ENCODE measurements at regions not wholly inside any gene's neighbourhood (a gene's known extent, or its start where the extent isn't known, plus 50 kb on each side); places are given as distances from the start of the nearest gene placed in this dataset.

GRCh38 chr2:8065191-8065590 is 616.7 kb upstream of the ID2 start:
- no peak overlapping the region for H3K4me2 ChIP-seq

GRCh38 chr2:8067784-8068336 is 614.0 kb upstream of the ID2 start:
- no peaks in the 10 kb centered on the region for H3K36me3 ChIP-seq (ENCODE audit: insufficient read depth)
- no peaks in the 10 kb centered on the region for H3K4me1 ChIP-seq (ENCODE audit: low read depth, poor library complexity, severe bottlenecking)
- no peak overlapping the region for H3K27ac ChIP-seq
- H3K79me2 ChIP-seq (ENCODE audit: insufficient read depth, low read depth), result no peaks in the 10 kb centered on the region
- no peak overlapping the region for H3K4me3 ChIP-seq (IDR thresholded peaks at IDR 0.05; ENCODE audit: insufficient read depth, low read depth, low read length)
- H2AFZ ChIP-seq (ENCODE audit: low read depth), result no peak overlapping the region
- no peak overlapping the region for H3K4me2 ChIP-seq
- no peak for TF ChIP-seq CTCF (conservative IDR thresholded peaks at IDR 0.05; ENCODE audit: low read depth, low read length)
- no peak overlapping the region for H3K9ac ChIP-seq
- H3K27me3 ChIP-seq (ENCODE audit: insufficient read depth, low read depth), result no peaks in the 10 kb centered on the region
- H4K20me1 ChIP-seq (ENCODE audit: insufficient read depth), result no peaks in the 10 kb centered on the region

More at GRCh38 chr2:8065191-8065590, 616.7 kb upstream of the ID2 start:
- Histone ChIP-seq H3K9ac (no peak overlapping the region), H3K4me1 (ENCODE audit: low read depth, poor library complexity, severe bottlenecking) (no peaks in the 10 kb centered on the region), H2AFZ (ENCODE audit: low read depth) (no peak overlapping the region), H4K20me1 (ENCODE audit: insufficient read depth) (no peaks in the 10 kb centered on the region), H3K4me3 (IDR thresholded peaks at IDR 0.05; ENCODE audit: insufficient read depth, low read depth, low read length) (no peak overlapping the region), H3K27ac (no peak overlapping the region), H3K79me2 (ENCODE audit: insufficient read depth, low read depth) (no peaks in the 10 kb centered on the region), H3K36me3 (ENCODE audit: insufficient read depth) (no peaks in the 10 kb centered on the region), H3K27me3 (ENCODE audit: insufficient read depth, low read depth) (no peaks in the 10 kb centered on the region)
- no peak for TF ChIP-seq CTCF (conservative IDR thresholded peaks at IDR 0.05; ENCODE audit: low read depth, low read length)

- Histone ChIP-seq H2AFZ (ENCODE audit: low read depth) (no peak overlapping the region), H3K4me2 (no peak overlapping the region), H3K36me3 (ENCODE audit: insufficient read depth) (no peaks in the 10 kb centered on the region), H4K20me1 (ENCODE audit: insufficient read depth) (no peaks in the 10 kb centered on the region), H3K4me3 (IDR thresholded peaks at IDR 0.05; ENCODE audit: insufficient read depth, low read depth, low read length) (no peak overlapping the region), H3K27ac (no peak overlapping the region), H3K4me1 (ENCODE audit: low read depth, poor library complexity, severe bottlenecking) (peaks cover 4% of the 10 kb centered on the region), H3K9ac (no peak overlapping the region), H3K79me2 (ENCODE audit: insufficient read depth, low read depth) (no peaks in the 10 kb centered on the region), H3K27me3 (ENCODE audit: insufficient read depth, low read depth) (no peaks in the 10 kb centered on the region)
- TF ChIP-seq CTCF (conservative IDR thresholded peaks at IDR 0.05; ENCODE audit: low read depth, low read length), result no peak
These were observed 608.9 kb upstream of the ID2 start for GRCh38 chr2:8072907-8073306.

- H3K27me3 ChIP-seq (ENCODE audit: insufficient read depth, low read depth), result no peaks in the 10 kb centered on the region
- no peak overlapping the region for H3K4me3 ChIP-seq (IDR thresholded peaks at IDR 0.05; ENCODE audit: insufficient read depth, low read depth, low read length)
- no peak overlapping the region for H3K9ac ChIP-seq
- H3K4me2 ChIP-seq, result no peak overlapping the region
- no peaks in the 10 kb centered on the region for H3K36me3 ChIP-seq (ENCODE audit: insufficient read depth)
- no peaks in the 10 kb centered on the region for H3K79me2 ChIP-seq (ENCODE audit: insufficient read depth, low read depth)
- no peak overlapping the region for H3K27ac ChIP-seq
- TF ChIP-seq CTCF (conservative IDR thresholded peaks at IDR 0.05; ENCODE audit: low read depth, low read length), result no peak
- H3K4me1 ChIP-seq (ENCODE audit: low read depth, poor library complexity, severe bottlenecking), result peaks cover 4% of the 10 kb centered on the region
- H2AFZ ChIP-seq (ENCODE audit: low read depth), result no peak overlapping the region
- H4K20me1 ChIP-seq (ENCODE audit: insufficient read depth), result no peaks in the 10 kb centered on the region
These were observed 607.9 kb upstream of the ID2 start for GRCh38 chr2:8073916-8074315.

All from KMS-11 (cell line).